Thyroid gland (tissue), 4 donors: ENCODE measurements at regions not wholly inside any gene's neighbourhood (a gene's known extent, or its start where the extent isn't known, plus 50 kb on each side); places are given as distances from the start of the nearest gene placed in this dataset.

Source experiments
- DNase-seq, 2 donors: peaks; one replicate each; pipeline ENCODE4 v3.0.0-alpha.2; 2019
- H3K27ac ChIP-seq, 3 donors: fragments of 200-600 bp; sonication (generic); 1 replicate in 2 of 3; 2 replicates in 1 of 3; pipeline ENCODE4 v1.5.1; 2016 to 2019; ENCODE audit warnings: mild to moderate bottlenecking in 1 of 3, moderate library complexity in 1 of 3
- H3K27me3 ChIP-seq: fragments of 200-600 bp; sonication (generic); one replicate; pipeline ENCODE4 v1.5.1; 2019
- H3K36me3 ChIP-seq, 2 donors: fragments of 200-600 bp; sonication (generic); one replicate each; pipeline ENCODE4 v1.5.1; 2016 to 2019
- H3K4me1 ChIP-seq, 2 donors: fragments of 200-600 bp; sonication (generic); one replicate each; pipeline ENCODE4 v1.5.1; 2017 to 2019
- H3K4me3 ChIP-seq, 3 donors: fragments of 200-600 bp; sonication (generic); replicated peaks in 1 of 3; 1 replicate in 2 of 3; 2 replicates in 1 of 3; pipeline ENCODE4 v1.5.1; 2016; ENCODE audit warnings: mild to moderate bottlenecking in 1 of 3
- H3K9me3 ChIP-seq: fragments of 200-600 bp; sonication (generic); one replicate; pipeline ENCODE4 v1.5.1; 2017
- CTCF ChIP-seq, 6 experiments: fragments of 200-600 bp in 3 of 6; fragments of 450-650 bp in 3 of 6; sonication (generic) in 3 of 6; IDR thresholded peaks; one replicate each; pipeline ENCODE4 v1.5.1; 2016 to 2019; ENCODE audit warnings: antibody characterized with exemption in 6 of 6, mild to moderate bottlenecking in 2 of 6, inconsistent platforms in 1 of 6, moderate library complexity in 1 of 6
- POLR2A ChIP-seq, 2 donors: fragments of 450-650 bp; IDR thresholded peaks; one replicate each; pipeline ENCODE4 v1.6.1; 2017; ENCODE audit warnings: antibody characterized with exemption in 2 of 2, mild to moderate bottlenecking in 2 of 2, moderate library complexity in 1 of 2
- WGBS, 2 donors: methylation state at CpG; one replicate each; pipeline ENCODE4 v1.1.5; 2017; 5-methylcytosine and 5-hydroxymethylcytosine counted together
- intact Hi-C: fragments of 100-400 bp; cut with DNase I; formaldehyde crosslinking; loops from one replicate; pipeline ENCODE4 v1.15.1; 2023

GRCh38 chr15:88707771-88708654, 69.2 kb downstream of the ISG20 start:
- peaks cover 0 to 12% of the 10 kb centered on the region in 2 donors for H3K4me1 ChIP-seq
- H3K27ac ChIP-seq = no peak overlapping the region
- no peaks in the 10 kb centered on the region for H3K9me3 ChIP-seq
- no peak for DNase-seq
- intact Hi-C loops = no loop called here
- H3K36me3 ChIP-seq = no peaks in the 10 kb centered on the region
- no peaks in the 10 kb centered on the region for H3K27me3 ChIP-seq
- H3K4me3 ChIP-seq = no peak overlapping the region
- TF ChIP-seq POLR2A (IDR thresholded peaks at IDR 0.05) (no peak), CTCF (IDR thresholded peaks at IDR 0.05) (no peak)
- WGBS, 2 donors = 78 to 81% methylated on average over 7 to 8 of the region's 8 CpGs

- no peaks in the 10 kb centered on the region for H3K36me3 ChIP-seq
- no peak for DNase-seq
- TF ChIP-seq POLR2A (IDR thresholded peaks at IDR 0.05) = no peak
- TF ChIP-seq CTCF (IDR thresholded peaks at IDR 0.05) = no peak
- no peak overlapping the region for H3K4me3 ChIP-seq
- intact Hi-C loops = no loop called here
- no peak overlapping the region for H3K27ac ChIP-seq
- peaks cover 0 to 12% of the 10 kb centered on the region in 2 donors for H3K4me1 ChIP-seq
- WGBS, 2 donors = 78 to 86% methylated on average over 7 to 8 of the region's 8 CpGs
- no peaks in the 10 kb centered on the region for H3K27me3 ChIP-seq
- H3K9me3 ChIP-seq = no peaks in the 10 kb centered on the region
Measured at GRCh38 chr15:88708655-88709054, 69.8 kb downstream of the ISG20 start.

- H3K9me3 ChIP-seq = no peaks in the 10 kb centered on the region
- no peak for DNase-seq
- intact Hi-C loops = no loop called here
- H3K36me3 ChIP-seq = no peaks in the 10 kb centered on the region
- no peak for TF ChIP-seq POLR2A (IDR thresholded peaks at IDR 0.05)
- no peak for TF ChIP-seq CTCF (IDR thresholded peaks at IDR 0.05)
- no peak overlapping the region for H3K27ac ChIP-seq
- WGBS, 2 donors = 74 to 75% methylated on average over 10 of the region's 10 CpGs
- no peaks in the 10 kb centered on the region for H3K27me3 ChIP-seq
- no peak overlapping the region for H3K4me3 ChIP-seq
- H3K4me1 ChIP-seq = peaks cover 0 to 12% of the 10 kb centered on the region in 2 donors
Measured at GRCh38 chr15:88710027-88710715, 71.4 kb downstream of the ISG20 start.

- H3K27me3 ChIP-seq = no peaks in the 10 kb centered on the region
- H3K9me3 ChIP-seq = no peaks in the 10 kb centered on the region
- no peaks in the 10 kb centered on the region for H3K36me3 ChIP-seq
- no peak for DNase-seq
- no peak overlapping the region for H3K4me3 ChIP-seq
- WGBS, 2 donors = 71 to 77% methylated on average over 4 of the region's 4 CpGs
- H3K4me1 ChIP-seq = peaks cover 0 to 5% of the 10 kb centered on the region in 2 donors
- intact Hi-C loops = no loop called here
- TF ChIP-seq POLR2A (IDR thresholded peaks at IDR 0.05) (no peak), CTCF (IDR thresholded peaks at IDR 0.05) (no peak)
- no peak overlapping the region for H3K27ac ChIP-seq
Measured at GRCh38 chr15:88711806-88712205, 73.0 kb downstream of the ISG20 start.
